Endometrium (tissue), 2 donors: ENCODE measurements at regions not wholly inside any gene's neighbourhood (a gene's known extent, or its start where the extent isn't known, plus 50 kb on each side); places are given as distances from the start of the nearest gene placed in this dataset.
"Not testable (repeated sequence)": the region's sequence is repeated elsewhere in the genome, so short reads cannot be mapped to it uniquely, and the experiment has no call there.

Experiments
- FAIRE-seq: peaks from 2 replicates; lab custom pipeline; 2012; peaks lifted over from hg19 to GRCh38; lab: Jason Lieb, UNC
- donor health status: control.
- donor health status: control.

DNA sequence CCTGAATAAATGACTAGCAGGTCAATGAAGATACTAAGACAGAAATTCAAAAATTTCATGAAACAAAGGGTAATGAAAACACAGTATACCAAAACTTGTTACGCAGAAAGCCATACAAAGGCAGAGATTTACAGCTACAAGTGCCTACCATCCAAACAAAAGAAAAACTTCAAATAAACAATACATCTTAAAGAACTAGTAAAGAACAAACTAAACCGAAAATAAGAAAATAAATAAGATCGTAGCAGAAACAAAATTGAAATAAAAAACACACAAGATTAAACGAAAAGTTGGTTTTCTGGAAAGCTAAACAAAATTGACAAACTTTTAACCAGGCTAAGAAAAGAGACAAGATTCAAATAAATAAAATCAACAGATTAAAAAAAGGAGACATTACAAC is 51.5 kb downstream of the VPREB1 start:
- not testable (repeated sequence) for FAIRE-seq

- not testable (repeated sequence) for FAIRE-seq
Observed at GRCh38 chr22:22297159-22297793, 52.7 kb downstream of the VPREB1 start.

DNA sequence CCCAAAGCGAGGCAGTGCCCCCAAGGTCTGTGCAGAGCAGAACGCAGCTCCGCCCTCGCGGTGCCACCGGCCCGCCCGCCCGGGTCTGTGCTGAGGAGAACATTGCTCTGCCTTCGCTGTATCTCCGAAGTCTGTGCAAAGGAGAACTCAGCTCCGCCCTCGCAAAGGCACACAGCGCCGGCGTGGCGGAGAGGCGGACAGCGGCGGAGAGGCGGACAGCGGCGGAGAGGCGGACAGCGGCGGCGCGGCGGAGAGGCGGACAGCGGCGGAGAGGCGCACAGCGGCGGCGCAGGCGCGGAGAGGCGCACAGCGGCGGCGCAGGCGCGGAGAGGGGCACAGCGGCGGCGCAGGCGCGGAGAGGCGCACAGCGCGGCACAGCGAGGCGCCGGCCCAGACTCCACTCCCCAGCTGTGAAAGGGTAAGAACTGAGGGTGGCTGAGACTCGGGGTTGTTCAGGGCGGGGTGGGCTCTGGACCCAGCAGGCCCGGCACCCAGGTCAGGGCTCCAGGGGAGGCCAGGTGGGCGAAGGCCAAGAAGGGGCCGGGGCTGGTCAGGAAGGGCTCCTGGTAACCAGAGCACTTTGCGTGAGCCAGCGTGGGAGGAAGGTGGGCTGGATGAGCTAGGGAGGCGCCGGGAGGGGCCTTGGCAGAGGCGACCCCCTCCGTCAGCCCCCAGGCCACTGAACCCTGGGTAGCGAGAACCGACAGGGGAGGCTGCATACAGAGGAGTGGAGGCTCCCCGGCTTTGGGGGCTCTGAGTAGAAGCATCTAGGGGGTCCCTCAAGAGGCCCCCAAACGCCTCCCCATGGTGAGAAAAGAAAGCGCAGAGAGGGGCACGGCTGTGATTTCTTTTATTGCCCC is 53.4 kb downstream of the VPREB1 start:
- FAIRE-seq = not testable (repeated sequence)

DNA sequence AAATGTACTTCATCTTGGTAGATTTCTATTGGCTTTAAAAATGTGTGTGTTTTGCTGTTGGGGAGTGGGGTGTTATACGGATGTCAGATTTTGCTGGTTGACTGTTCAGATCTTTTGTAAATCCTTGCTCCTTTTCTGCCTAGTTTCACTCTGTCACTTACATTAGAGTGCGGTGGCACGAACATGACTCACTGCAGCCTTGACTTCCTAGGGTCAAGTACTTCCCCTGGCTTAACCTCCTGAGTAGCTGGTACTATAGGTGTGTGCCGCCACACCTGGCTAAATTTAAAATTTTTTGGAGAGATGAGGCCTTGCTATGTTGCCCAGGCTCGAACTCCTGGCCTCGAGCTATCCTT is 54.0 kb downstream of the VPREB1 start:
- FAIRE-seq = not testable (repeated sequence)

DNA sequence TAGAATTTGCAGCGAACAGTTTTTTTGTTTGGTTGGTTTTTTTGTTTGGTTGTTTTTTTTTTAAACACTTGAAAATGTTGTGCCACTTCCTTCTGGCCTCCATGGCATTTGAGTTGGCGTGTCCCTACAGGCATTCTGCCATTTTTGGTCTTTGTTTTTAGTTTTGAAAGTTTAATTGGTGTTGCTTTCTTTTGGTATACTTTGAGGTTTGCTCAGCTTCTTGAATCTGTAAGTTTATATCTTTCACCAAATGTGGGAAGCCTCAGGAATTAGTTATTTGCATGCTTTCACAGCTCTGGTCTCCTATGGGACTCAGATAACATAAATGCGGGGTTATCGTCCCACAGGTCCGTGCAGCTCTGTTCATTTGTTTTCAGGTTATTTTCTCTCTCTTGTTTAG is 55.9 kb downstream of the VPREB1 start:
- not testable (repeated sequence) for FAIRE-seq

GRCh38 chr22:22300946-22301345 is 56.4 kb downstream of the VPREB1 start:
- not testable (repeated sequence) for FAIRE-seq

GRCh38 chr22:22316589-22316988 is 72.0 kb downstream of the VPREB1 start:
- no peak for FAIRE-seq

DNA sequence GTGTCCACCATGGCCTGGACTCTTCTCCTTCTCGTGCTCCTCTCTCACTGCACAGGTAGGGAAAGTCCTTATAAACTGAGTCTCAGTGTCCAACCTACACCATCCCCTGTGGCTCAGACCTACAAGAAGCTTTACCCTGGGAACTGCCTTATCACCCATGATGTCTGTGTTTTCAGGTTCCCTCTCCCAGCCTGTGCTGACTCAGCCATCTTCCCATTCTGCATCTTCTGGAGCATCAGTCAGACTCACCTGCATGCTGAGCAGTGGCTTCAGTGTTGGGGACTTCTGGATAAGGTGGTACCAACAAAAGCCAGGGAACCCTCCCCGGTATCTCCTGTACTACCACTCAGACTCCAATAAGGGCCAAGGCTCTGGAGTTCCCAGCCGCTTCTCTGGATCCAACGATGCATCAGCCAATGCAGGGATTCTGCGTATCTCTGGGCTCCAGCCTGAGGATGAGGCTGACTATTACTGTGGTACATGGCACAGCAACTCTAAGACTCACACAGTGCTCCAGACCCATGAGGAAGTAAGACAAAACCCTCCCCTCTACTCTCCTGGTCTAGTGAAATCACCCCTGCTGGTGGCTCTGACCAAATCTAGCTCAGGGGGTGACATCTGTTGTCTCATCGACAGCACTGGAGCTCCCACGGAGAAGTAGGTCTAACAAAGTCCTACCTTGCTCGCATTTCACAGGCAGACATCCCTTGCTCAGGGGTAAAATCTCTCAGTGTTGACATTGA is 74.3 kb downstream of the VPREB1 start:
- no peak for FAIRE-seq

DNA sequence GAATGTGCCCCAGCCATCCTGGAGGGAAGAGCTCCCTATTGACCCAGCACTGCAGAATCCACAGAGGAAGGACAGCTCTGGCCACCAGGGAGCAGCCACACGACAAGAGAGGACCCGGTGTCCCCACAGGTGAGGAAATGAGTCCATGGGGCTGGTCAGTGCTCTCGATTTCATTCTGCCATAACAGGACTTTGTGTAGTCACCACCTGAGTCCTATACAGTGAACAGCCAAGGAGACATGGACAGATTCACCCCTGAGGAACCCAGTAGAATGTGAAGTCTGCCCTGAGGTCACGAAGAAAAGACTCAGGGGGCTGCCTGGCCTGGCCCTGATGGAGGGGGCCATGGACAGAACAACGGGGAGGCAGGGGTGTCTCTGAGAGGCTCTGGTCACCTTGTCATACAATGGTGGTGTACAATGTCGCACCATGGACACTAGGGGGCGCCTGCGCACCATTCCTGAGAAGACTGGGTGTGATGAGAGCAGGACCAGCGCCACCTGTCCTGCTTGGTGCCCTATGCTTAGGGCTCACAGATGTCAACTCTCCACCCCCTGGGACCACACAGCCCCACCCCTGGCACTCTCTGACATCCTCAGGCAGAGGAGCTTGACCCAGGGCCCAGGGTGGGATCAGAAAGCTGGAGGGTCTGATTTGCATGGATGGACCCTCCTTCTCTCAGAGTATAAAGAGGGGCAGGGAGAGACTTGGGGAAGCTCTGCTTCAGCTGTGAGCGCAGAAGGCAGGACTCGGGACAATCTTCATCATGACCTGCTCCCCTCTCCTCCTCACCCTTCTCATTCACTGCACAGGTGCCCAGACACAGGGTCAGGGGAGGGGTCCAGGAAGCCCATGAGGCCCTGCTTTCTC is 77.4 kb downstream of the VPREB1 start:
- not testable (repeated sequence) for FAIRE-seq

DNA sequence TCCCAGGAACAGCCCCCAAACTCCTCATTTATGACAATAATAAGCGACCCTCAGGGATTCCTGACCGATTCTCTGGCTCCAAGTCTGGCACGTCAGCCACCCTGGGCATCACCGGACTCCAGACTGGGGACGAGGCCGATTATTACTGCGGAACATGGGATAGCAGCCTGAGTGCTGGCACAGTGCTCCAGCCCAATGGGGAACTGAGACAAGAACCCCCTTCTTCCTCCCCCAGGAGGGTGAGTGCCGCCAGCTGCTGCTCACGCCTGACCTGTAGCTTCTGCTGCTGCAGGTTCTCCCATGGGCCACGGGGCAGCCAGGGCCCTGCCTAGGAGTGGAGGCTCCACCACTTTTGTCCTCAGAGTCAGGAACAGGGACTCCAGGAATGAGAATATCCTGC is 78.2 kb downstream of the VPREB1 start:
- no peak for FAIRE-seq

DNA sequence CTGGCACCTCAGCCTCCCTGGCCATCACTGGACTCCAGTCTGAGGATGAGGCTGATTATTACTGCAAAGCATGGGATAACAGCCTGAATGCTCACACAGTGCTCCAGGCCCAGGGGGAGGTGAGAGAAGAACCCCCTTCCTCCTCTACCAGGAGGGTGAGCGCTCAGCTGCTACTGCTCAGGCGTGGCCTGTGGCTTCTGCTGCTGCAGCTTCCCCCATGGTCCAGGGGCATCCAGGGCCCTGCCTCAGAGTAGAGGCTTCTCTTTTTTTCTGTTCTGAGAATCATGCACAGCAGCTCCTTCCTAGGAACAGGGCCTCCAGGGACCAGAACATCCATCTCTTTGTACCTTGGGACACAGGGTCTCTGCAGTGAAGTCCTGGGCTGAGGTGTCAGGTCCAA is 83.1 kb downstream of the VPREB1 start:
- no peak for FAIRE-seq

DNA sequence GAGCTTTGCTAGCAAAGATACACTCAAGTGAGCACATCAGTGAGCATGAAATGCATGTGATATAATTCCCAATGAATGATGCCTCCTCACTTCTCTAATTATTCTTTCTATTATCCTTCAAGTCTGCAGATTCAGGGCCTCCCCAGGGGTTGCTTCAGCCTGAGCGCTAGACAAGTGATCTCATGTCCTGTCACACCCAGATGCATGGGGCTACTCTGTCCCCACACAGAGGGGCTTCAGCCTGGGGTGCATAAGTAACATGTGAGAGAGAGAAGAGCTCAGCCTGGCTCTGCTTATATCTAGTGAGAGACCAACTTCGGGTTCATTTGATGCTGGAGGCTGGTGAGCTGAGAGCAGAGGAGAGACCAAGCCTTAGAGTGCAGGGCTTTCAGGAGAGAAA is 85.2 kb downstream of the VPREB1 start:
- FAIRE-seq = no peak

DNA sequence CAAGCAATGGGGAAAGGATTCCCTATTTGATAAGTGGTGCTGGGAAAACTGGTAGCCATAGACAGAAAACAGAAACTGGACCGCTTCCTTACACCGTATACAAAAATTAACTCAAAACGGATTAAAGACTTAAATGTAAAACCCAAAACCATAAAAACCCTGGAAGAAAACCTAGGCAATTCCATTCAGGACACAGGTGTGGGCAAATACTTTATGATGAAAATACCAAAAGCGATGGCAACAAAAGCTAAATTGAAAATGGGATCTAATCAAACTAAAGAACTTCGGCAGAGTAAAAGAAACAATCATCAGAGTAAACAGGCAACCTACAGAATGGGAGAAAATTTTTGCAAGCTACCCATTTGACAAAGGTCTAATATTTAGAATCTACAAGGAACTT is 91.1 kb downstream of the VPREB1 start:
- FAIRE-seq = not testable (repeated sequence)

GRCh38 chr22:22336333-22336732 is 91.7 kb downstream of the VPREB1 start:
- not testable (repeated sequence) for FAIRE-seq

GRCh38 chr22:22338778-22339177 is 94.2 kb downstream of the VPREB1 start:
- not testable (repeated sequence) for FAIRE-seq

GRCh38 chr22:22341736-22342135 is 97.2 kb downstream of the VPREB1 start:
- no peak for FAIRE-seq

GRCh38 chr22:22342697-22343580 is 98.4 kb downstream of the VPREB1 start:
- FAIRE-seq = no peak

DNA sequence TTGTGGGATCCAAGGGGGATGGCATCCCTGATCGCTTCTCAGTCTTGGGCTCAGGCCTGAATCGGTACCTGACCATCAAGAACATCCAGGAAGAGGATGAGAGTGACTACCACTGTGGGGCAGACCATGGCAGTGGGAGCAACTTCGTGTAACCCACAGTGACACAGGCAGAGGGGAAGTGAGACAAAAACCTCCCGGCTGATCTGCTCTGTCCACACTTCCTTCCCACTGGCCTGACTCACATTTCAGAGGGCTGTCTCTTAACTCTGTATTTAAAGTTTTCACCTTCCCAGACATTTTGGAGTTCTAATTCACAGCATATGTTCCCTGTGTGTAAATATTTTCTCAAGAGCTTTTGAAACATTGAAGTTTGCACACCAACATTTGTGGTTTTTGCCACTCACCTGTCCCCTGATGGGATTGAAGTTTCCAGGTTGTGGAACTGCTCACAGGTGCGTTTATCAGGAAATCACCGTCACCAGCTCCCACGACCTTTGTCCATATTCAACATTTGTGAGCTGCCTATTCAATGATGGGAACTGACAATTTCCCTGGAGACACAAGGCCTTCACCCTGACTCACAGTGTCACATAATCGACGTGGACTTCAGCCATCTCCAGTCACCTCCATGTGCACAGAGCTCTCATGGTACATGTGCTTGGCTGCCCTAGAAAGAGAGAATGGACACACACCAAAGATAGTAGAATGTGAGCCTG is 99.2 kb downstream of the VPREB1 start:
- FAIRE-seq = no peak

- FAIRE-seq = no peak
Observed at GRCh38 chr22:22344430-22344829, 99.8 kb downstream of the VPREB1 start.

GRCh38 chr22:22345781-22346180 is 101.2 kb downstream of the VPREB1 start:
- FAIRE-seq = no peak
